Forelimb muscle (tissue), 1 donor: ENCODE measurements at regions not wholly inside any gene's neighbourhood (a gene's known extent, or its start where the extent isn't known, plus 50 kb on each side); places are given as distances from the start of the nearest gene placed in this dataset.
"Not testable (repeated sequence)": the region's sequence is repeated elsewhere in the genome, so short reads cannot be mapped to it uniquely, and the experiment has no call there.

ENCODE experiments used
- DNase-seq: peaks from one replicate; pipeline ENCODE4 v3.0.0-alpha.2; 2013; ENCODE audit warnings: low read depth

- DNase-seq: no peak
Observed at GRCh38 chr9:108803428-108804065, 52.2 kb downstream of the ACTL7B start.

GRCh38 chr9:108802967-108803366, 52.8 kb downstream of the ACTL7B start:
- DNase-seq: no peak

GRCh38 chr9:108801949-108802348, 53.8 kb downstream of the ACTL7B start:
- no peak for DNase-seq

GRCh38 chr9:108800632-108801099, 55.1 kb downstream of the ACTL7B start:
- no peak for DNase-seq

- no peak for DNase-seq
Observed at GRCh38 chr9:108793573-108793972, 62.2 kb downstream of the ACTL7B start.

GRCh38 chr9:108789742-108790141, 66.0 kb downstream of the ACTL7B start:
- no peak for DNase-seq

GRCh38 chr9:108787690-108788048, 68.1 kb downstream of the ACTL7B start:
- DNase-seq: no peak

- DNase-seq: no peak
Observed at GRCh38 chr9:108786901-108787689, 68.7 kb downstream of the ACTL7B start.

GRCh38 chr9:108786322-108786721, 69.5 kb downstream of the ACTL7B start:
- no peak for DNase-seq

GRCh38 chr9:108784998-108785397, 70.8 kb downstream of the ACTL7B start:
- DNase-seq: no peak

- DNase-seq: no peak
Observed at GRCh38 chr9:108783731-108784495, 71.9 kb downstream of the ACTL7B start.

- DNase-seq: no peak
Observed at GRCh38 chr9:108783326-108783725, 72.5 kb downstream of the ACTL7B start.

- DNase-seq: no peak
Observed at GRCh38 chr9:108780942-108781734, 74.6 kb downstream of the ACTL7B start.

GRCh38 chr9:108779551-108780325, 76.0 kb downstream of the ACTL7B start:
- DNase-seq: no peak

- DNase-seq: no peak
Observed at GRCh38 chr9:108776920-108777639, 78.7 kb downstream of the ACTL7B start.

- DNase-seq: no peak
Observed at GRCh38 chr9:108775901-108776306, 79.9 kb downstream of the ACTL7B start.

GRCh38 chr9:108774088-108774487, 81.7 kb downstream of the ACTL7B start:
- DNase-seq: not testable (repeated sequence)

GRCh38 chr9:108772301-108772894, 83.4 kb downstream of the ACTL7B start:
- DNase-seq: no peak

GRCh38 chr9:108768744-108769143, 87.0 kb downstream of the ACTL7B start:
- no peak for DNase-seq

- DNase-seq: no peak
Observed at GRCh38 chr9:108766626-108767161, 89.1 kb downstream of the ACTL7B start.
